PC-9 (cell line): ENCODE measurements at regions not wholly inside any gene's neighbourhood (a gene's known extent, or its start where the extent isn't known, plus 50 kb on each side); places are given as distances from the start of the nearest gene placed in this dataset.

Experiments used
- CTCF ChIP-seq: fragments of 200-600 bp; sonication (generic); conservative IDR thresholded peaks from 2 replicates; pipeline ENCODE4 v1.6.1; 2017; ENCODE audit warnings: mixed run types, antibody characterized with exemption, mild to moderate bottlenecking, moderate library complexity
- EZH2 ChIP-seq: fragments of 200-600 bp; sonication (generic); IDR thresholded peaks from 2 replicates; pipeline ENCODE4 v1.8.0; 2017; ENCODE audit warnings: antibody characterized with exemption, low read depth

DNA sequence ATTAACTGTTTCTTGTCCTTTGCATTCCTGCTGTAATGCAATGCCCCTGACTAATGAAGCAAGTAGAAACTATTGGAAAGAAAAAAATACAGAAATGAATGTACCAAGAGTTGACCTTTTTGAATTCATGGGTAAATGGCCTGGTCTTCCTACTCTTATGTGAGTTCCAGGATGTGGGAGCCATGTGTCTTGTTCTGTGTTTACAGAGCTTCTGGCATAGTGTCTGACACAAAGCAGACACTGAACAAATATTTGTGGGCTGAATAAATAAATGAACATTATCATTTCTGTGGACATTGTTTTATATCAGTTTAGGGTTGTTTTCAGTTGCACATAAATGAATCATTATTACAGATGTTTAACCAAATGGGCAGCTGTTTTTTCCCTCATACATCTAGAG lies 155.5 kb downstream of the CD8B2 start:
- no peak for TF ChIP-seq CTCF
- no peak for TF ChIP-seq EZH2
